ENCODE measurements at regions not wholly inside any gene's neighbourhood (a gene's known extent, or its start where the extent isn't known, plus 50 kb on each side); places are given as distances from the start of the nearest gene placed in this dataset.

DNA sequence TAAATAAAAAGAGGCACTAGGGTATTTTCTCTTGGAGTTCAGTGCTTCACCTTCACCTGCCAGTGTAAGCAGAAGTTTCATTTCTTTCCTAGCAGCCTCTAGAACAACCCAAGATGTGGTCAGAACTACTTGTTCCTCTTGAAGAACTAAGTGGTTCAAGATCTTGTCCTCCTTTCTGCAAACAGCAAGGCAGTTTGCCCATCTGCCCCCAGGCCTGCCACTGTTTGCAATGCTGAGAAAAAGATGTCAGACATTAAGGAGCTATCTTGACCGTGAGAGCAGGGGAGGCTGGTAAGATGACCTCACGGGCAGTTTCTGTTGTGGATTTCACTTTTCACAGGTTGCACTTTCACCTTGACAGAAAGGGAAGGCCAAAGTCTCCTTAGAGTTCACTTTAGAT lies 52.0 kb upstream of the KLF4 start:
- H3K9me2 ChIP-seq (replicated peaks; ENCODE audit: control insufficient read depth, low read length), result no peaks in the 10 kb centered on the region
- TF ChIP-seq EZH2phosphoT487 (IDR thresholded peaks at IDR 0.05; ENCODE audit: borderline replicate concordance, low read length) (no peak), CTCF (IDR thresholded peaks at IDR 0.05; ENCODE audit: low read depth, low read length, poor library complexity, severe bottlenecking) (no peak)
- H3K27me3 ChIP-seq (ENCODE audit: control insufficient read depth, low read length), result no peaks in the 10 kb centered on the region
- H3K4me1 ChIP-seq (ENCODE audit: control insufficient read depth, low read length), result no peaks in the 10 kb centered on the region
- H3F3A ChIP-seq (ENCODE audit: control insufficient read depth, insufficient read depth), result no peaks in the 10 kb centered on the region
- no peak overlapping the region for H3K4me2 ChIP-seq (ENCODE audit: low read length)
- H3K27ac ChIP-seq (ENCODE audit: low read depth, low read length), result no peak overlapping the region
- no peak overlapping the region for H3K4me3 ChIP-seq (ENCODE audit: low read length)
- no peaks in the 10 kb centered on the region for H3K79me2 ChIP-seq (ENCODE audit: control insufficient read depth, low read length)
- no peaks in the 10 kb centered on the region for H3K9me3 ChIP-seq (ENCODE audit: control insufficient read depth, insufficient read depth, low read length)
- H3K36me3 ChIP-seq (ENCODE audit: control insufficient read depth, low read length), result no peaks in the 10 kb centered on the region
- H4K20me1 ChIP-seq (ENCODE audit: control insufficient read depth, insufficient read depth, low read depth, low read length), result no peaks in the 10 kb centered on the region

DNA sequence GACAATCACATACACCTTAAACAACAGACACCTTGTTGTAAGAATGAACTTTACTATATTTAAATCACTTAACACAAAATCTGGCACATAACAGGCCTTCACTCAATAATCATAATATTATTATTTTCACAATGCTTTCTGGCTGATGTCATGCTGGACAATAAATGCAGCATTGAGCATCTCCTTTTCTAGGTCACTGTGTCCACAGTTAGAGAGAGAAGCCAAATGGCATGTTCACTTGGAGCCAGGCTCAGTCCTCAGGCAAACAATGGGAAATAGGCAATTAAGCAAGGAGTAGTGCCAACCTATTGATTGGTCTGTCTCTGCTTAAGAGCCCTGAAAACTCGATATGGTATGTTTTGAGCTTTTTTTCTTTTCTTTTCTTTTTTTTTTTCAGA lies 50.6 kb upstream of the KLF4 start:
- H3K9me2 ChIP-seq (replicated peaks; ENCODE audit: control insufficient read depth, low read length), result no peaks in the 10 kb centered on the region
- H4K20me1 ChIP-seq (ENCODE audit: control insufficient read depth, insufficient read depth, low read depth, low read length), result no peaks in the 10 kb centered on the region
- no peak for TF ChIP-seq CTCF (IDR thresholded peaks at IDR 0.05; ENCODE audit: low read depth, low read length, poor library complexity, severe bottlenecking)
- TF ChIP-seq EZH2phosphoT487 (IDR thresholded peaks at IDR 0.05; ENCODE audit: borderline replicate concordance, low read length), result no peak
- no peaks in the 10 kb centered on the region for H3K79me2 ChIP-seq (ENCODE audit: control insufficient read depth, low read length)
- no peak overlapping the region for H3K4me3 ChIP-seq (ENCODE audit: low read length)
- H3K4me1 ChIP-seq (ENCODE audit: control insufficient read depth, low read length), result no peaks in the 10 kb centered on the region
- H3K27ac ChIP-seq (ENCODE audit: low read depth, low read length), result no peak overlapping the region
- no peaks in the 10 kb centered on the region for H3K36me3 ChIP-seq (ENCODE audit: control insufficient read depth, low read length)
- no peaks in the 10 kb centered on the region for H3K27me3 ChIP-seq (ENCODE audit: control insufficient read depth, low read length)
- no peaks in the 10 kb centered on the region for H3F3A ChIP-seq (ENCODE audit: control insufficient read depth, insufficient read depth)
- H3K4me2 ChIP-seq (ENCODE audit: low read length), result no peak overlapping the region
- no peaks in the 10 kb centered on the region for H3K9me3 ChIP-seq (ENCODE audit: control insufficient read depth, insufficient read depth, low read length)

- no peaks in the 10 kb centered on the region for H3K36me3 ChIP-seq (ENCODE audit: control insufficient read depth, low read length)
- H3K4me1 ChIP-seq (ENCODE audit: control insufficient read depth, low read length), result no peaks in the 10 kb centered on the region
- H3K27ac ChIP-seq (ENCODE audit: low read depth, low read length), result no peak overlapping the region
- no peaks in the 10 kb centered on the region for H3K9me2 ChIP-seq (replicated peaks; ENCODE audit: control insufficient read depth, low read length)
- no peak overlapping the region for H3K4me3 ChIP-seq (ENCODE audit: low read length)
- no peak overlapping the region for H3K4me2 ChIP-seq (ENCODE audit: low read length)
- no peaks in the 10 kb centered on the region for H3K27me3 ChIP-seq (ENCODE audit: control insufficient read depth, low read length)
- no peaks in the 10 kb centered on the region for H4K20me1 ChIP-seq (ENCODE audit: control insufficient read depth, insufficient read depth, low read depth, low read length)
- no peaks in the 10 kb centered on the region for H3K79me2 ChIP-seq (ENCODE audit: control insufficient read depth, low read length)
- TF ChIP-seq CTCF (IDR thresholded peaks at IDR 0.05; ENCODE audit: low read depth, low read length, poor library complexity, severe bottlenecking) (no peak), EZH2phosphoT487 (IDR thresholded peaks at IDR 0.05; ENCODE audit: borderline replicate concordance, low read length) (no peak)
- no peaks in the 10 kb centered on the region for H3F3A ChIP-seq (ENCODE audit: control insufficient read depth, insufficient read depth)
- no peaks in the 10 kb centered on the region for H3K9me3 ChIP-seq (ENCODE audit: control insufficient read depth, insufficient read depth, low read length)
These were observed 50.0 kb upstream of the KLF4 start for GRCh38 chr9:107539427-107540163.
